ENCODE measurements at regions not wholly inside any gene's neighbourhood (a gene's known extent, or its start where the extent isn't known, plus 50 kb on each side); places are given as distances from the start of the nearest gene placed in this dataset.

- 66 to 68% methylated on average over 5 of the region's 5 CpGs for WGBS, 2 donors
- Histone ChIP-seq H3K27me3 (no peaks in the 10 kb centered on the region), H3K9me3 (no peaks in the 10 kb centered on the region), H3K4me3 (no peak overlapping the region), H3K36me3 (no peaks in the 10 kb centered on the region), H3K27ac (no peak overlapping the region), H3K4me1 (no peaks in the 10 kb centered on the region)
- TF ChIP-seq POLR2A (IDR thresholded peaks at IDR 0.05), result no peak
- no peak for DNase-seq (ENCODE audit: low spot score in 2 of 2)
Observed at GRCh38 chr3:59440285-59441028, 390.6 kb upstream of the CFAP20DC start.

- H3K27ac ChIP-seq, result no peak overlapping the region
- H3K27me3 ChIP-seq, result no peaks in the 10 kb centered on the region
- H3K4me3 ChIP-seq, result no peak overlapping the region
- H3K36me3 ChIP-seq, result no peaks in the 10 kb centered on the region
- TF ChIP-seq POLR2A (IDR thresholded peaks at IDR 0.05), result no peak
- no peak for TF ChIP-seq EP300 (IDR thresholded peaks at IDR 0.05)
- no peak for TF ChIP-seq CTCF (IDR thresholded peaks at IDR 0.05)
- WGBS, 2 donors, result 72 to 79% methylated on average over 5 of the region's 5 CpGs
- no peaks in the 10 kb centered on the region for H3K4me1 ChIP-seq
- no peak for DNase-seq (ENCODE audit: low spot score in 2 of 2)
- H3K9me3 ChIP-seq, result no peaks in the 10 kb centered on the region
Observed at GRCh38 chr3:59438492-59438891, 388.7 kb upstream of the CFAP20DC start.

GRCh38 chr3:59436164-59436958, 386.5 kb upstream of the CFAP20DC start:
- no peak for TF ChIP-seq POLR2A (IDR thresholded peaks at IDR 0.05)
- no peak for TF ChIP-seq EP300 (IDR thresholded peaks at IDR 0.05)
- no peak for TF ChIP-seq CTCF (IDR thresholded peaks at IDR 0.05)
- no peak overlapping the region for H3K4me3 ChIP-seq
- no peaks in the 10 kb centered on the region for H3K9me3 ChIP-seq
- 72 to 76% methylated on average over 2 of the region's 2 CpGs for WGBS, 2 donors
- no peaks in the 10 kb centered on the region for H3K27me3 ChIP-seq
- no peaks in the 10 kb centered on the region for H3K36me3 ChIP-seq
- H3K4me1 ChIP-seq, result no peaks in the 10 kb centered on the region
- H3K27ac ChIP-seq, result no peak overlapping the region
- DNase-seq (ENCODE audit: low spot score in 2 of 2), result no peak

- DNase-seq (ENCODE audit: low spot score in 2 of 2), result no peak
- TF ChIP-seq CTCF (IDR thresholded peaks at IDR 0.05), result no peak
- no peak for TF ChIP-seq POLR2A (IDR thresholded peaks at IDR 0.05)
- no peak for TF ChIP-seq EP300 (IDR thresholded peaks at IDR 0.05)
- no peaks in the 10 kb centered on the region for H3K4me1 ChIP-seq
- no peak overlapping the region for H3K4me3 ChIP-seq
- no peak overlapping the region for H3K27ac ChIP-seq
- no peaks in the 10 kb centered on the region for H3K36me3 ChIP-seq
- H3K9me3 ChIP-seq, result no peaks in the 10 kb centered on the region
- no peaks in the 10 kb centered on the region for H3K27me3 ChIP-seq
- 62 to 69% methylated on average over 4 of the region's 4 CpGs for WGBS, 2 donors
Observed at GRCh38 chr3:59433546-59433945, 383.7 kb upstream of the CFAP20DC start.

GRCh38 chr3:59432665-59433064, 382.8 kb upstream of the CFAP20DC start:
- no peak for DNase-seq (ENCODE audit: low spot score in 2 of 2)
- TF ChIP-seq CTCF (IDR thresholded peaks at IDR 0.05), result no peak
- no peak for TF ChIP-seq POLR2A (IDR thresholded peaks at IDR 0.05)
- TF ChIP-seq EP300 (IDR thresholded peaks at IDR 0.05), result no peak
- WGBS, 2 donors, result 79 to 80% methylated on average over 5 to 6 of the region's 6 CpGs
- no peak overlapping the region for H3K4me3 ChIP-seq
- no peaks in the 10 kb centered on the region for H3K9me3 ChIP-seq
- no peaks in the 10 kb centered on the region for H3K36me3 ChIP-seq
- H3K27me3 ChIP-seq, result no peaks in the 10 kb centered on the region
- no peaks in the 10 kb centered on the region for H3K4me1 ChIP-seq
- H3K27ac ChIP-seq, result no peak overlapping the region
